ENCODE measurements at regions not wholly inside any gene's neighbourhood (a gene's known extent, or its start where the extent isn't known, plus 50 kb on each side); places are given as distances from the start of the nearest gene placed in this dataset.
A peak's percentile ranks its signal among the peaks of the same experiment; 100 is the strongest.

DNA sequence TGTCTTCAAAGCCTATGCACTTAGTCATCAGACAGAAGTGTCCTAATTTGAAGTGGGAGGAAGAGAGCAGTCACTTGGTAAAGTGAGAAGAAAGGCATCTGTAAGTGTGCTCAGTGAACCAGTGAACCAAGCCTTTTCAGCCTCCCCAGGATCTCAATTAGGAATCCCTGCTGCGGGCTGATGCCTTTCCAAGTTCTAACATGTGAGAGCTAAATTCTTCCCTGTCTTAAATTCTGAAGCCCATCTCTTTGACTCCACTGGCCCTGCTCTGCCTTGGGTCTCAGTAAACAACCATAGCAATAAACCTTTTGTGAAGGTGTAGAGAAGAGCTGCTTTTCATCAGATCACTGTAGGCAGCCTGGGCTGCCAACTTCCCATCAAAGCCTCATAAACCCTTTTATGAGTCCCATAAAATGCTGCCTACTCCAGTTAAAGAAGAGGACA, 701.2 kb upstream of the LCORL start:
- Histone ChIP-seq H3K27me3 (no peaks in the 10 kb centered on the region), H3K9me3 (no peaks in the 10 kb centered on the region), H3K4me3 (no peak overlapping the region), H3K36me3 (no peaks in the 10 kb centered on the region), H3K4me1 (no peaks in the 10 kb centered on the region), H3K27ac (no peak overlapping the region)
- no peak for DNase-seq
- no peak for FAIRE-seq
- WGBS, 2 donors = 56 to 81% methylated on average over 1 of the region's 1 CpG
- TF ChIP-seq, protein P1, sequence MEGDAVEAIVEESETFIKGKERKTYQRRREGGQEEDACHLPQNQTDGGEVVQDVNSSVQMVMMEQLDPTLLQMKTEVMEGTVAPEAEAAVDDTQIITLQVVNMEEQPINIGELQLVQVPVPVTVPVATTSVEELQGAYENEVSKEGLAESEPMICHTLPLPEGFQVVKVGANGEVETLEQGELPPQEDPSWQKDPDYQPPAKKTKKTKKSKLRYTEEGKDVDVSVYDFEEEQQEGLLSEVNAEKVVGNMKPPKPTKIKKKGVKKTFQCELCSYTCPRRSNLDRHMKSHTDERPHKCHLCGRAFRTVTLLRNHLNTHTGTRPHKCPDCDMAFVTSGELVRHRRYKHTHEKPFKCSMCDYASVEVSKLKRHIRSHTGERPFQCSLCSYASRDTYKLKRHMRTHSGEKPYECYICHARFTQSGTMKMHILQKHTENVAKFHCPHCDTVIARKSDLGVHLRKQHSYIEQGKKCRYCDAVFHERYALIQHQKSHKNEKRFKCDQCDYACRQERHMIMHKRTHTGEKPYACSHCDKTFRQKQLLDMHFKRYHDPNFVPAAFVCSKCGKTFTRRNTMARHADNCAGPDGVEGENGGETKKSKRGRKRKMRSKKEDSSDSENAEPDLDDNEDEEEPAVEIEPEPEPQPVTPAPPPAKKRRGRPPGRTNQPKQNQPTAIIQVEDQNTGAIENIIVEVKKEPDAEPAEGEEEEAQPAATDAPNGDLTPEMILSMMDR (IDR thresholded peaks at IDR 0.05) = no peak
- intact Hi-C loops (cut with DNase I) = no loop called here
- ATAC-seq = no peak

DNA sequence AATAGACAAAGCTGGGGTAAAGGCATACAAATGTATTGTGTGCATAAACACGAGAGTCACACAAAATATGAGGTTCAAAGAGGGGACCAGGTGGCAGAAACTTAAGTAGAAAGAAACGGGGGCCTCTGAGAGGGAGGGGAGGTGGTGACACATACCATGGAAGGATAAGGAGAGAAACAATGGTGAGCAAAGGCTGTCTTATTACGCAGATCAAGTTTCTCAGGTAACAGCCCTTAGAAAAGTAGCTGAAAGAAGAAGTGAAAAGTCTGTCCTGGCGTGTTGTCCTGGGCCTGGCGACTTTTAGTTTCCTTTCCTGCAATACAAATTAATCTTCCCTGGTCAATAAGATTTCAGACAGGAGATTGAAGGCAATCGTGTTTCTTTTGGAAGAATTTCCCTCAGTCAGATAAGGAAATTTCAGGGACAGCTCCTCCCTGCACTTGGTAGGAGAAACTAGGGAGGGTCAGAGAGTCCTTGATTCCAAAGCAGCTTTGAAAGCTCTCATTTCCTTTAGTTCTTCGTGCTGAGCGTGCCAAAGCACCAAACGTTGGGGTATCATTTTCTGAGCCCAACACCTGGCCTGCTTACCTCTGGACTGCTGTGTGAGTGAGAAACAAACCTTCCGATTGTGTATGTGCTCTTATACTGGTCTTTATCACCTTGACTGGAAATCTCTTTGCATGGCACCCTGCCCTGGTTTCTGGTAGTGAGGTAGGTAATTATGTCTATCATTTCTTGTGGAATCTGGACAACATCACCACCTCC, 676.7 kb upstream of the LCORL start:
- WGBS, 2 donors = 30 to 33% methylated on average over 10 of the region's 10 CpGs

DNA sequence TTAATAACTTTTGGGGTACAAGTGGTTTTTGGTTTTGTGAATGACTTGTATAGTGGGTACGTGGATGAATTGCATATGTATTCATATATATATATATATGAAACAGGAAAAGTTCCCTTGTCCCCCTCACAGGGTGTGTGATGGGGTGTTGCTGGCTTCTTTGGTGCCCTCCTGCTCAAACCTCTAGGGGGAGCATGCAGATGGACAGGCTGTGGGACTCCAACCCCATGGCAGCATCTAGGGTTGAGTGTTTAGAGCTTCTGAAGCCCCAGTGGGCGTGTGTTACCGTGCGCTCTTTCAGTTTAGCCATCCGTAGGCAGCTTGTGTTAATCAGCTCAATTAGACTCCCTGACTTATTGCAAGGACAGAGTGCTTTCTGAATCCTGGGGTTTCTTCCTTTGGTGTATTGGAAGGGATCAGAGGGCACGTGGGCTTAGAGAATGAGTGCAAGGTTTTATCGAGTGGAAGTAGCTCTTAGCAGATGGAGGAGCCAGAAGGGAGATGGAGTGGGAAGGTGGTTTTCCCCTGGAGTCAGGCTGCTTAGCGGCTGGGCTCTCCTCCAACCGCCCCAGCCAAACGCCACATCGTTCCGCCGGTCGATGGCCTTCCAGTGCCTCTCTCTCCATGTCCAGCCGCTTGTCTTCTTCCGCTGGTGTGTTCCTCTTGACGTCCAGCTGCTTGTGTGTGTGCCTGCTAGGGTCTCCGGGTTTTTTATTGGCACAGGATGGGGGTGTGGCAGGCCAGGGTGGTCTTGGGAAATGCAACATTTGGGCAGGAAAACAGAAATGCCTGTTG, 674.4 kb upstream of the LCORL start:
- FAIRE-seq (no peak), DNase-seq (no peak), ATAC-seq (no peak)
- Histone ChIP-seq H3K36me3 (no peaks in the 10 kb centered on the region), H3K4me3 (no peak overlapping the region), H3K27ac (no peak overlapping the region), H3K9me3 (no peaks in the 10 kb centered on the region), H3K27me3 (no peaks in the 10 kb centered on the region), H3K4me1 (no peaks in the 10 kb centered on the region)
- TF ChIP-seq, protein P1 (IDR thresholded peaks at IDR 0.05) = no peak
- intact Hi-C loops (cut with DNase I) = no loop called here
- WGBS, 2 donors = 84 to 90% methylated on average over 18 of the region's 18 CpGs

More for the DNA sequence above, 676.7 kb upstream of the LCORL start:
- Histone ChIP-seq H3K27me3 (no peaks in the 10 kb centered on the region), H3K27ac (peak overlapping the region in 1 of 4 donors; percentile 1), H3K9me3 (no peaks in the 10 kb centered on the region), H3K4me1 (no peaks in the 10 kb centered on the region), H3K4me3 (no peak overlapping the region), H3K36me3 (no peaks in the 10 kb centered on the region)
- FAIRE-seq (no peak), ATAC-seq (no peak), DNase-seq (no peak)
- TF ChIP-seq, protein P1 (IDR thresholded peaks at IDR 0.05) = no peak
- intact Hi-C loops (cut with DNase I) = no loop called here

DNA sequence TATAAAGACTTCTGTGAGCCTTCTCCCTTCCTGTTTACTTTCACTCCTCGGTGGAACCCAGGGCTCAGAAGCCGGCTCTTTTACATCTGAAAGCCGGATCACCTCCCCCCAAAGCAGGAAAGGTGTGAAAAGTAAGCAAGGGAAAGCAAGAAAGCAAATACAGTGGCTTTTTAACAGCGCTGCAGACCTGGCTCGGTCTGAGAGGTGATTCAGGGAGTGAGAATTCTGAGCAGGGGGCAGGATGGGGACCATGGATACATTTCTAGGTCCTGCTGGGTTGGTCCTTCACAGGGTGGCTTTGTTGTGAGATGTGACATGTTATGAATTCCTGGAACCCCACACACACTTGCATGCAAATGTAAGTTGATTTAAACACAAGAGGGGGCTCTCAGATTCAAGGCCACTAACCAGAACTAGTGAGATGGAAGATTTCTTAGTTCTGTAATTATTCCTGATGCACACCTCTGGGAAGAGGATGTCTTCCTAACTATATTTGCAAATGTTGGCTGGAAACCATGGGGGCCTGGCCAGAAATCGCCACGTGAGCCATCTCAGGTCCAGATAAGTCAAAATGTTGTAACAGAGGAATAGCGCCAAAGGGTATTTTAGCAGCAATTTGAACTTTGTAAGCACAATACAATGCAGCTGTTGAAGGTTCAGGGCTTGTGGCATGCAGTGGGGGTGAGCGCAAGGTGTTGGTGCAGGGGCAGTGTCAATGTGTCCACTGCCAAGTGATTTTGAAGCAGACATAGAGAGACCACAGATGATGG, 670.1 kb upstream of the LCORL start:
- 28 to 31% methylated on average over 9 of the region's 9 CpGs for WGBS, 2 donors
- Histone ChIP-seq H3K27me3 (peaks cover 0 to 3% (median 0%) of the 10 kb centered on the region in 4 donors), H3K27ac (no peak overlapping the region), H3K9me3 (no peaks in the 10 kb centered on the region), H3K4me1 (no peaks in the 10 kb centered on the region), H3K36me3 (no peaks in the 10 kb centered on the region), H3K4me3 (no peak overlapping the region)
- TF ChIP-seq, protein P1 (IDR thresholded peaks at IDR 0.05) = no peak
- FAIRE-seq = no peak
- no peak for DNase-seq
- no peak for ATAC-seq
- intact Hi-C loops (cut with DNase I) = no loop called here
